ENCODE measurements at regions not wholly inside any gene's neighbourhood (a gene's known extent, or its start where the extent isn't known, plus 50 kb on each side); places are given as distances from the start of the nearest gene placed in this dataset.
A peak's percentile ranks its signal among the peaks of the same experiment; 100 is the strongest.

- no peaks in the 10 kb centered on the region for H3K79me2 ChIP-seq (ENCODE audit: insufficient read depth, low read length)
- H3K4me1 Mint-ChIP-seq: peaks cover 2% of the 10 kb centered on the region
- no peak for DNase-seq
- no peak overlapping the region for H3K4me2 ChIP-seq (replicated peaks; ENCODE audit: extremely low read depth, low read length, poor library complexity, severe bottlenecking)
- H3K9ac ChIP-seq (ENCODE audit: insufficient read depth, low read length, poor library complexity, severe bottlenecking): no peak overlapping the region
- H3K36me3 Mint-ChIP-seq: no peaks in the 10 kb centered on the region
- H3K27ac Mint-ChIP-seq: no peak overlapping the region
- no peaks in the 10 kb centered on the region for H3K27me3 ChIP-seq (ENCODE audit: control insufficient read depth in 2 of 2, insufficient read depth in 2 of 2, low read length in 2 of 2)
- no peak overlapping the region for H3K27ac ChIP-seq (ENCODE audit: low read depth in 1 of 2, low read length in 2 of 2)
- TF ChIP-seq CTCF (IDR thresholded peaks at IDR 0.05): no peak
- intact Hi-C loops (cut with micrococcal nuclease): no loop called here
- no CpG with 5 or more reads among the region's 1 CpG for WGBS (ENCODE audit: insufficient coverage)
- no peak overlapping the region for H2AFZ ChIP-seq (ENCODE audit: insufficient read depth, low read depth, low read length, poor library complexity, severe bottlenecking)
- H3K36me3 ChIP-seq (replicated peaks in 1 of 2; ENCODE audit: control insufficient read depth in 1 of 2, insufficient read depth in 2 of 2, low read length in 2 of 2): no peaks in the 10 kb centered on the region
- no peaks in the 10 kb centered on the region for H4K20me1 ChIP-seq (ENCODE audit: insufficient read depth, low read length)
- no peak overlapping the region for H3K4me3 ChIP-seq (replicated peaks in 1 of 3; ENCODE audit: low read depth in 2 of 3, low read length in 3 of 3)
- no peaks in the 10 kb centered on the region for H3K9me3 Mint-ChIP-seq
- H3K4me1 ChIP-seq (ENCODE audit: control insufficient read depth in 1 of 2, insufficient read depth in 2 of 2, low read length in 2 of 2): no peaks in the 10 kb centered on the region
- no peaks in the 10 kb centered on the region for H3K9me3 ChIP-seq (replicated peaks in 1 of 2; ENCODE audit: control insufficient read depth in 1 of 2, insufficient read depth in 1 of 2, low read length in 2 of 2)
- H3K4me3 Mint-ChIP-seq: no peak overlapping the region
- peaks cover 6 to 9% (median 6%) of the 10 kb centered on the region in 3 donors for H3K27me3 Mint-ChIP-seq (ENCODE audit: low read depth in 3 of 3)
Measured at GRCh38 chr11:116693102-116693570, 79.7 kb downstream of the BUD13 start.

GRCh38 chr11:116692318-116693101 lies 80.3 kb downstream of the BUD13 start:
- no peaks in the 10 kb centered on the region for H3K79me2 ChIP-seq (ENCODE audit: insufficient read depth, low read length)
- intact Hi-C loops (cut with micrococcal nuclease): no loop called here
- TF ChIP-seq CTCF (IDR thresholded peaks at IDR 0.05): no peak
- Mint-ChIP-seq H3K4me3 (peak overlapping the region in 1 of 2 donors; percentile 34), H3K9me3 (no peaks in the 10 kb centered on the region), H3K36me3 (no peaks in the 10 kb centered on the region), H3K4me1 (peaks cover 2% of the 10 kb centered on the region), H3K27me3 (ENCODE audit: low read depth in 3 of 3) (peaks cover 6 to 9% (median 6%) of the 10 kb centered on the region in 3 donors), H3K27ac (no peak overlapping the region)
- H3K27ac ChIP-seq (ENCODE audit: low read depth in 1 of 2, low read length in 2 of 2): no peak overlapping the region
- H3K4me2 ChIP-seq (replicated peaks; ENCODE audit: extremely low read depth, low read length, poor library complexity, severe bottlenecking): no peak overlapping the region
- 87% methylated on average over 14 of the region's 16 CpGs for WGBS (ENCODE audit: insufficient coverage)
- H3K36me3 ChIP-seq (replicated peaks in 1 of 2; ENCODE audit: control insufficient read depth in 1 of 2, insufficient read depth in 2 of 2, low read length in 2 of 2): no peaks in the 10 kb centered on the region
- no peaks in the 10 kb centered on the region for H3K9me3 ChIP-seq (replicated peaks in 1 of 2; ENCODE audit: control insufficient read depth in 1 of 2, insufficient read depth in 1 of 2, low read length in 2 of 2)
- DNase-seq: no peak
- H3K4me3 ChIP-seq (replicated peaks in 1 of 3; ENCODE audit: low read depth in 2 of 3, low read length in 3 of 3): no peak overlapping the region
- no peaks in the 10 kb centered on the region for H3K27me3 ChIP-seq (ENCODE audit: control insufficient read depth in 2 of 2, insufficient read depth in 2 of 2, low read length in 2 of 2)
- H3K4me1 ChIP-seq (ENCODE audit: control insufficient read depth in 1 of 2, insufficient read depth in 2 of 2, low read length in 2 of 2): no peaks in the 10 kb centered on the region
- no peaks in the 10 kb centered on the region for H4K20me1 ChIP-seq (ENCODE audit: insufficient read depth, low read length)
- no peak overlapping the region for H2AFZ ChIP-seq (ENCODE audit: insufficient read depth, low read depth, low read length, poor library complexity, severe bottlenecking)
- no peak overlapping the region for H3K9ac ChIP-seq (ENCODE audit: insufficient read depth, low read length, poor library complexity, severe bottlenecking)

Measured in CD14-positive monocyte (primary cell).